ENCODE measurements at regions not wholly inside any gene's neighbourhood (a gene's known extent, or its start where the extent isn't known, plus 50 kb on each side); places are given as distances from the start of the nearest gene placed in this dataset.

- Histone ChIP-seq H3K9ac (ENCODE audit: low read length) (no peak overlapping the region), H3K18ac (ENCODE audit: low read depth in 1 of 2, low read length in 2 of 2) (no peak overlapping the region)
Measured at GRCh38 chrX:10709276-10709675, 88.9 kb upstream of the MID1 start.

GRCh38 chrX:10714531-10714930 is 94.1 kb upstream of the MID1 start:
- Histone ChIP-seq H3K23ac (ENCODE audit: low read length in 2 of 2) (no peak overlapping the region), H2AFZ (ENCODE audit: low read depth, low read length) (no peak overlapping the region), H3K14ac (ENCODE audit: low read length in 2 of 2) (no peak overlapping the region), H2AK5ac (ENCODE audit: low read length, severe bottlenecking) (no peak overlapping the region), H3K79me1 (replicated peaks; ENCODE audit: low read length, poor library complexity, severe bottlenecking) (no peaks in the 10 kb centered on the region), H2BK120ac (ENCODE audit: low read depth, low read length) (no peak overlapping the region), H3K36me3 (ENCODE audit: control insufficient read depth in 1 of 2, insufficient read depth in 2 of 2, low read depth in 1 of 2, low read length in 2 of 2) (no peaks in the 10 kb centered on the region), H3K4me1 (ENCODE audit: control insufficient read depth, insufficient read depth, low read depth, low read length) (no peaks in the 10 kb centered on the region), H4K91ac (ENCODE audit: low read length) (no peak overlapping the region), H2BK12ac (ENCODE audit: low read length in 2 of 2) (no peak overlapping the region), H3K27me3 (ENCODE audit: control insufficient read depth in 1 of 2, insufficient read depth in 1 of 2, low read length in 2 of 2) (no peaks in the 10 kb centered on the region), H2BK15ac (ENCODE audit: low read depth, poor library complexity, severe bottlenecking) (no peak overlapping the region), H3K4ac (ENCODE audit: low read depth in 1 of 2, low read length in 2 of 2) (no peak overlapping the region), H3K9me3 (ENCODE audit: control insufficient read depth, low read length) (no peaks in the 10 kb centered on the region), H3K18ac (ENCODE audit: low read depth in 1 of 2, low read length in 2 of 2) (no peak overlapping the region), H3K9ac (ENCODE audit: low read length) (no peak overlapping the region), H2BK5ac (ENCODE audit: low read depth, low read length, poor library complexity, severe bottlenecking) (no peak overlapping the region), H4K8ac (ENCODE audit: low read length) (no peak overlapping the region), H3K27ac (ENCODE audit: low read length, poor library complexity, severe bottlenecking) (no peak overlapping the region), H3K4me3 (ENCODE audit: insufficient read depth in 1 of 2, low read depth in 1 of 2, low read length in 2 of 2) (no peak overlapping the region), H3K4me2 (ENCODE audit: low read length, poor library complexity, severe bottlenecking) (no peak overlapping the region)
- DNase-seq = no peak
- no CpG with 5 or more reads among the region's 5 CpGs for WGBS

More at GRCh38 chrX:10709276-10709675, 88.9 kb upstream of the MID1 start:
- H3K9me3 ChIP-seq (ENCODE audit: control insufficient read depth, low read length) = no peaks in the 10 kb centered on the region
- no peak overlapping the region for H3K4me3 ChIP-seq (ENCODE audit: insufficient read depth in 1 of 2, low read depth in 1 of 2, low read length in 2 of 2)
- no peak overlapping the region for H3K27ac ChIP-seq (ENCODE audit: low read length, poor library complexity, severe bottlenecking)
- no peak overlapping the region for H4K91ac ChIP-seq (ENCODE audit: low read length)
- no peak overlapping the region for H3K4ac ChIP-seq (ENCODE audit: low read depth in 1 of 2, low read length in 2 of 2)
- no peak overlapping the region for H2BK120ac ChIP-seq (ENCODE audit: low read depth, low read length)
- H2AK5ac ChIP-seq (ENCODE audit: low read length, severe bottlenecking) = no peak overlapping the region
- no peak overlapping the region for H2AFZ ChIP-seq (ENCODE audit: low read depth, low read length)
- H3K36me3 ChIP-seq (ENCODE audit: control insufficient read depth in 1 of 2, insufficient read depth in 2 of 2, low read depth in 1 of 2, low read length in 2 of 2) = no peaks in the 10 kb centered on the region
- no peaks in the 10 kb centered on the region for H3K4me1 ChIP-seq (ENCODE audit: control insufficient read depth, insufficient read depth, low read depth, low read length)
- H3K14ac ChIP-seq (ENCODE audit: low read length in 2 of 2) = no peak overlapping the region
- no peak for DNase-seq
- H2BK15ac ChIP-seq (ENCODE audit: low read depth, poor library complexity, severe bottlenecking) = no peak overlapping the region
- no peak overlapping the region for H4K8ac ChIP-seq (ENCODE audit: low read length)
- no peak overlapping the region for H3K4me2 ChIP-seq (ENCODE audit: low read length, poor library complexity, severe bottlenecking)
- no peaks in the 10 kb centered on the region for H3K27me3 ChIP-seq (ENCODE audit: control insufficient read depth in 1 of 2, insufficient read depth in 1 of 2, low read length in 2 of 2)
- H3K23ac ChIP-seq (ENCODE audit: low read length in 2 of 2) = no peak overlapping the region
- no peak overlapping the region for H2BK12ac ChIP-seq (ENCODE audit: low read length in 2 of 2)
- no peaks in the 10 kb centered on the region for H3K79me1 ChIP-seq (replicated peaks; ENCODE audit: low read length, poor library complexity, severe bottlenecking)
- 97% methylated on average over 3 of the region's 4 CpGs for WGBS
- H2BK5ac ChIP-seq (ENCODE audit: low read depth, low read length, poor library complexity, severe bottlenecking) = no peak overlapping the region

GRCh38 chrX:10722851-10723250 is 102.5 kb upstream of the MID1 start:
- Histone ChIP-seq H2BK15ac (ENCODE audit: low read depth, poor library complexity, severe bottlenecking) (no peak overlapping the region), H3K18ac (ENCODE audit: low read depth in 1 of 2, low read length in 2 of 2) (no peak overlapping the region), H3K9ac (ENCODE audit: low read length) (peak overlapping the region; percentile 72), H3K4me3 (ENCODE audit: insufficient read depth in 1 of 2, low read depth in 1 of 2, low read length in 2 of 2) (no peak overlapping the region), H3K27me3 (ENCODE audit: control insufficient read depth in 1 of 2, insufficient read depth in 1 of 2, low read length in 2 of 2) (no peaks in the 10 kb centered on the region), H3K4me1 (ENCODE audit: control insufficient read depth, insufficient read depth, low read depth, low read length) (no peaks in the 10 kb centered on the region), H3K14ac (ENCODE audit: low read length in 2 of 2) (no peak overlapping the region), H2AK5ac (ENCODE audit: low read length, severe bottlenecking) (no peak overlapping the region), H2BK5ac (ENCODE audit: low read depth, low read length, poor library complexity, severe bottlenecking) (no peak overlapping the region), H3K27ac (ENCODE audit: low read length, poor library complexity, severe bottlenecking) (no peak overlapping the region), H3K36me3 (ENCODE audit: control insufficient read depth in 1 of 2, insufficient read depth in 2 of 2, low read depth in 1 of 2, low read length in 2 of 2) (no peaks in the 10 kb centered on the region), H4K91ac (ENCODE audit: low read length) (no peak overlapping the region), H4K8ac (ENCODE audit: low read length) (no peak overlapping the region), H2AFZ (ENCODE audit: low read depth, low read length) (no peak overlapping the region), H3K79me1 (replicated peaks; ENCODE audit: low read length, poor library complexity, severe bottlenecking) (no peaks in the 10 kb centered on the region), H2BK120ac (ENCODE audit: low read depth, low read length) (no peak overlapping the region), H3K4ac (ENCODE audit: low read depth in 1 of 2, low read length in 2 of 2) (no peak overlapping the region), H3K23ac (ENCODE audit: low read length in 2 of 2) (no peak overlapping the region), H2BK12ac (ENCODE audit: low read length in 2 of 2) (no peak overlapping the region), H3K4me2 (ENCODE audit: low read length, poor library complexity, severe bottlenecking) (no peak overlapping the region), H3K9me3 (ENCODE audit: control insufficient read depth, low read length) (no peaks in the 10 kb centered on the region)
- DNase-seq = peak; percentile 37
- WGBS = 30% methylated on average over 4 of the region's 4 CpGs

- no peaks in the 10 kb centered on the region for H3K27me3 ChIP-seq (ENCODE audit: control insufficient read depth in 1 of 2, insufficient read depth in 1 of 2, low read length in 2 of 2)
- no peak overlapping the region for H2AK5ac ChIP-seq (ENCODE audit: low read length, severe bottlenecking)
- no peak overlapping the region for H3K4me2 ChIP-seq (ENCODE audit: low read length, poor library complexity, severe bottlenecking)
- no peaks in the 10 kb centered on the region for H3K4me1 ChIP-seq (ENCODE audit: control insufficient read depth, insufficient read depth, low read depth, low read length)
- H3K18ac ChIP-seq (ENCODE audit: low read depth in 1 of 2, low read length in 2 of 2) = no peak overlapping the region
- H2BK120ac ChIP-seq (ENCODE audit: low read depth, low read length) = no peak overlapping the region
- H4K8ac ChIP-seq (ENCODE audit: low read length) = no peak overlapping the region
- H3K9ac ChIP-seq (ENCODE audit: low read length) = no peak overlapping the region
- H3K9me3 ChIP-seq (ENCODE audit: control insufficient read depth, low read length) = no peaks in the 10 kb centered on the region
- H2BK12ac ChIP-seq (ENCODE audit: low read length in 2 of 2) = no peak overlapping the region
- no peak overlapping the region for H2AFZ ChIP-seq (ENCODE audit: low read depth, low read length)
- H2BK15ac ChIP-seq (ENCODE audit: low read depth, poor library complexity, severe bottlenecking) = no peak overlapping the region
- H4K91ac ChIP-seq (ENCODE audit: low read length) = no peak overlapping the region
- H3K23ac ChIP-seq (ENCODE audit: low read length in 2 of 2) = no peak overlapping the region
- no peak overlapping the region for H3K4ac ChIP-seq (ENCODE audit: low read depth in 1 of 2, low read length in 2 of 2)
- H3K4me3 ChIP-seq (ENCODE audit: insufficient read depth in 1 of 2, low read depth in 1 of 2, low read length in 2 of 2) = no peak overlapping the region
- no peaks in the 10 kb centered on the region for H3K79me1 ChIP-seq (replicated peaks; ENCODE audit: low read length, poor library complexity, severe bottlenecking)
- no peak overlapping the region for H2BK5ac ChIP-seq (ENCODE audit: low read depth, low read length, poor library complexity, severe bottlenecking)
- WGBS = no CpG with 5 or more reads among the region's 3 CpGs
- DNase-seq = peak; percentile 3
- H3K14ac ChIP-seq (ENCODE audit: low read length in 2 of 2) = no peak overlapping the region
- no peaks in the 10 kb centered on the region for H3K36me3 ChIP-seq (ENCODE audit: control insufficient read depth in 1 of 2, insufficient read depth in 2 of 2, low read depth in 1 of 2, low read length in 2 of 2)
- H3K27ac ChIP-seq (ENCODE audit: low read length, poor library complexity, severe bottlenecking) = no peak overlapping the region
Measured at GRCh38 chrX:10725071-10725470, 104.7 kb upstream of the MID1 start.
